K562 (cell line): ENCODE measurements at regions not wholly inside any gene's neighbourhood (a gene's known extent, or its start where the extent isn't known, plus 50 kb on each side); places are given as distances from the start of the nearest gene placed in this dataset.
A peak's percentile ranks its signal among the peaks of the same experiment; 100 is the strongest.

Experiments used
- ATF1 ChIP-seq, 2 experiments: fragments of 450-650 bp in 1 of 2; IDR thresholded peaks; 2 replicates each; pipeline ENCODE4 v1.6.1; 2016; ENCODE audit warnings: missing compliant biosample characterization in 1 of 2, missing genetic modification characterization in 1 of 2
- EZH2 ChIP-seq: IDR thresholded peaks from 2 replicates; pipeline ENCODE4 v1.6.1; 2012; ENCODE audit warnings: low read depth, mild to moderate bottlenecking, inconsistent platforms, low read length, borderline replicate concordance
- HDAC8 ChIP-seq: fragments of 450-650 bp; IDR thresholded peaks from 2 replicates; pipeline ENCODE4 v1.6.1; 2016; ENCODE audit warnings: mild to moderate bottlenecking, missing genetic modification characterization, moderate library complexity, missing compliant biosample characterization
- LEF1 ChIP-seq: fragments of 450-650 bp; IDR thresholded peaks from 2 replicates; pipeline ENCODE4 v1.6.1; 2016; ENCODE audit warnings: mild to moderate bottlenecking
- MAX ChIP-seq: sonication (generic); formaldehyde crosslinking; IDR thresholded peaks from 2 replicates; pipeline ENCODE4 v1.9.0; 2022; ENCODE audit warnings: mild to moderate bottlenecking, missing genetic modification reagents
- SPI1 ChIP-seq: IDR thresholded peaks from 2 replicates; pipeline ENCODE4 v1.6.1; 2011; ENCODE audit warnings: low read depth, low read length, control low read depth, borderline replicate concordance
- USF1 ChIP-seq: sonication (generic); formaldehyde crosslinking; IDR thresholded peaks from 2 replicates; pipeline ENCODE4 v1.9.0; 2022; ENCODE audit warnings: mild to moderate bottlenecking, missing genetic modification reagents
- ZBTB17 ChIP-seq: fragments of 450-650 bp; formaldehyde crosslinking; IDR thresholded peaks from 2 replicates; pipeline ENCODE4 v1.4.0; 2020; ENCODE audit warnings: mild to moderate bottlenecking
- ZBTB7A ChIP-seq: IDR thresholded peaks from 2 replicates; pipeline ENCODE4 v1.6.1; 2011; ENCODE audit warnings: low read depth, mild to moderate bottlenecking, low read length, moderate library complexity, borderline replicate concordance; ENCODE audit not compliant: control insufficient read depth

GRCh38 chr16:85333744-85334640, 221.7 kb upstream of the CIBAR2 start:
- no peak for TF ChIP-seq ZBTB7A
- no peak for TF ChIP-seq HDAC8
- TF ChIP-seq MAX (CRISPR knock-in tag) = peak; percentile 53; the same call in 1 of the 2 replicates
- TF ChIP-seq USF1 (CRISPR knock-in tag) = no peak; the same call in 1 of the 2 replicates
- TF ChIP-seq LEF1 = no peak
- TF ChIP-seq ZBTB17 (CRISPR knock-in tag) = no peak
- TF ChIP-seq EZH2 = no peak
- no peak for TF ChIP-seq ATF1 (CRISPR knock-in tag; IDR thresholded peaks at IDR 0.05)
- no peak; the same call in 1 of the 2 replicates for TF ChIP-seq ATF1 (tag; IDR thresholded peaks at IDR 0.05)
- TF ChIP-seq SPI1 = no peak
